NAMALWA (cell line): ENCODE measurements at regions not wholly inside any gene's neighbourhood (a gene's known extent, or its start where the extent isn't known, plus 50 kb on each side); places are given as distances from the start of the nearest gene placed in this dataset.
A peak's percentile ranks its signal among the peaks of the same experiment; 100 is the strongest.

Experiments used
- DNase-seq: peaks from one replicate; pipeline ENCODE4 v3.0.0-alpha.2; 2015; ENCODE audit warnings: low spot score

DNA sequence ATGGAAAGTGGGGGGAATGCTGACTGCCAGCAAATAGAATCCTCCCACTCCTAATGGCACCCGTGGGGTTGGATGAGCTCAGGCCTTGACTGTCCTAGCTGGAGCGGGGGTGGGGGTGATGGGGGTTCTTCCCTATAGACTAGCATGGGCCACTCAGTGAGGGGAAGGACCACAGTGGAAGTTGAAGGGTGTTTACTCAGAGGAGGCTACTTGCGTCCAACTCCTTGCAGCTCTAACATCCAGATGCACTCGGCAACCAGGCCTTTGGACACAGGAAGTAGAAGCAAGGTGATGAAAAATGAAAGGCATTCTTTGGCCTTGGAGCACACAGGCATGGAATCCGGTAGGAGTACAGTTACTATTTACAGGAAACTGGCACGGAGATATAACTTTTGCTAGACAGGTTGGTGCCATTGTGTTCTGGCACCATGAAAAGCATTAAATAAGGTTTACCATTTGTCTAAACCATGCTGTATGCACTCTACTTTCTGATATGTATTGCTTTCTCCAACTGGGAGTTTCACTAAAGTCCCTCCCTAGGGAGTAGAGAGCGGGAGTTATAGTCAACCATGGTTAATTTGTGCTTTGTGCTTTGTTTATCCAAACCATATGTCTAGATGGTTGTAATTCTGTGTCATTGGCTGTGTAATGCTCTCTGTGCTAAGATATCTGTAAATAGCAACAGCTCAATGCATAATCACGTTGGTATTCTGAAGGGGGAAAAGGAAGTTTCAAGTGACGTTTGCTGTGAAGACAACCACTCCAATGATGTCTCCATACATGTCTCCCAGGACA lies 125.3 kb downstream of the TSHZ3 start:
- DNase-seq: no peak

DNA sequence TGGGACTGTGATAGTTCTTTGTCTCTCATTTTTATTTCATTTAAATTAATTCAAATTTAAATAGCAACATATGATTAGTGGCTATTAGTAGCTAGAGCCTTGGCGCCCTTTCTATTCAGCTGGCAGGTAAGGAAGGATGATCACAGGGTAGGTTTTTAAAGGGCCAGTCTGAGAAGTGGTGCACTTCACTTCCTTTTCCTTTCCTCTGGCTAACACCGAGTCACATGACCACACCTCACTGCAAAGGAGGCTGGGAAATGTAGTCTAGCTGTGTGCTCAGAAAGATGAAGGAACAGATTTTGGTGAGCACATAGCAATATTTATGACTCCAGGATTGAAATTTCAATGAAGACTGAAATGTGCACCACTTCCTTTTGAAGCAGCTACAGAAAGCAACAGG lies 128.7 kb downstream of the TSHZ3 start:
- DNase-seq: peak; percentile 65

DNA sequence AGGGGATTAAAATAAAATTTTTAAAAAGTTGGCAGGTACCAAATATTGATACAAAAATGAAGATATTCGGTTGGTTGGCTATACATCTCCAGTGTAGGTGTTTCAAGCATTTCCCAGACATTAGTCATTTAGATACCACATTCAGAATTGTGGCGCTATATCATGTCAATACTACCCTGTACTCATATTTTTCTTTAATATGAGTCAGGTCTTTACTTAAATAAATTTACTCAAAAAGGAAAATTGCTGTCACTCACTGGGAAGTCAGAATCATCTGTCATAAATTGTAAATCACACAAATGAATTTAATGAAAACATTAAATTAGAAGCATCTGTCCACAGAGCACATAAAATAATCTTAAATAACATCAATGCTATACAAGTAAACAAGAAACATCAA lies 134.2 kb downstream of the TSHZ3 start:
- DNase-seq: no peak

DNA sequence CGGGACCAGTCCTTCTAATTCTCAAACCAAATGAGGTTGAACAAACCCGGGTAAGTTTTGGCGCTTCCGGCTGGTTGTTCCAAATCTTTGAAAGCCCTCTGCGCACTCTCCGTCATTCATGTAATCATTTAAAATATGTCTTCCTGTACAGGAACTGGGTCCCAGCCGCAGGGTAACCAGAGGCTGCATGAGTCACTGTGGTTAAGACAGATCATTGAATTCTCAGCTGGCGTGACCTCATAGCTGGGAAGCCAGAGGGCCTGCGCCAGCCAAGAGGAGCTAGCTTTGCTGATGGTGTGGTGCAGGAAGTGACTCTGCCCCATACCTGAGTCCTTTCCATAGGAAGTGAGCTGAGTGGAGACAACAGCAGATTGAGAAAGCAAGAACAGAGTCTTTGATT lies 135.2 kb downstream of the TSHZ3 start:
- no peak for DNase-seq

DNA sequence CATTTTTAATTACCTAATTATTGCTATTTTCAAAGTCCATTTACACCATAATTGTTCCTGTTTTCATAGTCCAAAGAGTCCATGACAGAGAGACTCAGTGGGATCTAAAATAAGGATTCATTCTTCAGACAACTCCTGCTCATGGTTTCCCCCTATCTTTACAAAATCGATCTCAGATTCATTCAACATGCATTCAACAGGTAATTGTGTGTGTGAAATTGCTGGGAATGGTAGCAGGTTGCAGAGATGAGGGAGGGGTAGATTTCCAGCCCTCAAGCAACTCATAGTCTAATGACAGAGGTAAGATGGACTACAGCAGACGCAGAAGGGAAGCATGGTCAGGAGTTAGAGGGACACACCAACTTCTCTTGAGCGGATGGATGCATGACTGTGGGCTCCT lies 138.1 kb downstream of the TSHZ3 start:
- no peak for DNase-seq

DNA sequence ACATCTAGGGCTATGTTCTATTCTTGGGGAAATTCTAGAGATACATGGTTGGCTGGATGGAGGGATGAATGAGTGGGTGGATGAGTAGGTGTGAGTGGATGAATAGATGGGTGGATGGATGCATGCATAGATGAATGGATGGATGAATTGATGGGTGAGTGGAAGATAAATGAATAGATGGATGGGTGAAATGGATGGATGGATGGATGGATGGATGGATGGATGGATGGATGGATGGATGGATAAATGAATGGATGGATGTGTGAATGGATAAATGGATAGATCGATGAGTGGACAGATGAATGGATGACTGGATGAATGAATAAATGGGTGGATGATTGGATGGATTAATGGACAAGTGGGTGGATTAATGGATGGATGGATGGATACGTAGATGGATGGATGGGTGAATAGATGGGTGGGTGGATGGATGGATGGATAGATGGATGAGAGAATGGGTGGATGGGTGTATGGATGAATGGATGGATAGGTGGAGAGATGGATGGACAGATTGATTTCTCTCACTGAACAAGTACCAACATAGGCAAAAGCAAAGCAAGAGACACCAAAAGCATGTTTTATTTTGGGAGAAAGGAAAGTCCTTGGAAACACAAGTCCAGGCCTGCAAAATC lies 143.2 kb downstream of the TSHZ3 start:
- DNase-seq: no peak

DNA sequence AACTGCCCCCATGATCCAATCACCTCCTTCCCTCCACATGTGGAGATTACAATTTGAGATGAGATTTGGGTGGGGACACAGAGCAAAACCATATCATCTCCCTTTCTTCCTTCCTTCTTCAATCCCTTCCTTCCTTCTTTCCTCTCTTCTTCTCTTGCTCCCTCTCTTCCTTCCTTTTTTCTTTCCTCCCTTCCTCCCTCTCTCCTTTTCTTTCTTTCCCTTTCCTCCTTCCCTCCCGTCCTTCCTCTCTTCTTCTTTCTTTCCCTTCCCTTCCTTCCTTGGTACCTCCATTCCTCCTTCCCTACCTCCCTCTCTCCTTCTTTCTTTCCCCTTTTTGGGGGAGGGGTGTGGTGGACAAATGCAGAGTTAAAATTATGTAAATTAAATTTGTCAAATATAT lies 145.1 kb downstream of the TSHZ3 start:
- DNase-seq: no peak

DNA sequence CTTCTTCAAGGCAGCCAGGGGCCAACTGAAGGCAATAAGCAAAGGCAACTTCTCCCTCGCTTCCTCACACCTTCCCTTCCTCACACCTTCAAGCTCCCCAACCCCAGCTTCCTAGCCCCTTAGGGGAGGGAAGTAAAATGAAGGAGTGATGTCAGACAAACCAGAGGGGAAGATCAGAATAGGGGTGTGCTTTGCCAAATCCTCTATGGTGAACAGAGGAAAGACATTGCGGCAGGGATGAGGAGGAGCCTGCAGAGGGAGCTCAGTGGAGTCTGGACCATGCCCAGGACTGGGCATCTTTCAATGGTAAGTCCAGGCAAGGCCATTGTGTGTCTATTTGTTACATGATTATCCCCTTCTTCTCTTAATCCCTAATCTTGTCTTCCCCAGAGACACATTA lies 164.0 kb downstream of the TSHZ3 start:
- no peak for DNase-seq

DNA sequence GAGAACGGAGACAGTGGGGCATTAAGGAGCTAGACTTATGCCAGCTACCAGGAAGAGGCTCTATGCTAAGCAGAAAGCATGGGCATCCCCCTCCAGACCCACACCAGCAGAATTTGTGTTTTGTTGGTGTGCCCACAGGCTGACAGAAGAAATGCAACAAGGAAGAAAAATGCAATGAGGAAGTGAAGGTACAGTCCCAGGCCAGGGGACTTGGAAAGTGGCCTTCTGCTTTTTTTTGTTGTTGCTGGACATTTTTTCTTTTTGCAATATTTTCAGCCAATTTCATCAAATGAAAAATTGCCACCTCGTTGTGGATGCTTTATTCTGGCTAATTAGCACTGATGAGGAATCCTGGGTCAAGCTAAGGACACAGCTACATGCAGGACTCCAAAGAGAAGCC lies 167.7 kb downstream of the TSHZ3 start:
- no peak for DNase-seq

DNA sequence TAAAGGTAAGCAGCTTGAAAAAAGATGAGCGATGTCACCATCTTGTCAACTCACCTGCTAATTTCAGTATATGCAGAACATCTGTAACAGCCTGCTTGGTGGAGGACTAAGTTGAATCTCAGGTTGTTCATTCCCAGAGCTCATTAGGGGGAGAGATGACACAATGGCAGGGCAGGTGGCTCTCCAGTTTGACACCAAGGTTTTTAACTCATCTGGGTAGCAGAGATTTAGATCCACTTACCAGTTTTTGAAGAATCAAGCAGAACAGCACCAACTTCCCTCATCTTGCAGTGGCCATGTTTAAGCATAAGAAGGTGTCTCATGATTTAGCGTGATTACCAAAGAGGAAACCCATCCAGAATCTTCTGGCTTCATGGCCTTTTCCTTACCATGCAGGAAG lies 168.3 kb downstream of the TSHZ3 start:
- no peak for DNase-seq

DNA sequence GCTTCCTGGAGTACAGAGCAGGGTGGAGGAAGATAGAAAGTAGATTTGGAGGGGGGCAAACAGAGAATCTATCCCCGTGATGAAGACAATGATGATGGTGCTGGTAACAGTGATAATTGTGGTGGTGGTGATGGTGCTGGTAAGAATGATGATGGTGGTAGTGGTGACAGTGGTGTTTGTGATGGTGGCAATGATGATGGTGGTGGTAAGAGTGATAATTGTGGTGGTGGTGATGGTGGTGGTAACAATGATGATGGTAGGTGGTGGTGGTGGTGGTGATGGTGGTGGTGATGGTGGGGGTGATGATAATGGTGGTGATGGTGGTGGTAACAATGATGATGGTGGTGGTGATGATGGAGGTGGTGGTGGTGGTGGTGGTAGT lies 169.8 kb downstream of the TSHZ3 start:
- no peak for DNase-seq

DNA sequence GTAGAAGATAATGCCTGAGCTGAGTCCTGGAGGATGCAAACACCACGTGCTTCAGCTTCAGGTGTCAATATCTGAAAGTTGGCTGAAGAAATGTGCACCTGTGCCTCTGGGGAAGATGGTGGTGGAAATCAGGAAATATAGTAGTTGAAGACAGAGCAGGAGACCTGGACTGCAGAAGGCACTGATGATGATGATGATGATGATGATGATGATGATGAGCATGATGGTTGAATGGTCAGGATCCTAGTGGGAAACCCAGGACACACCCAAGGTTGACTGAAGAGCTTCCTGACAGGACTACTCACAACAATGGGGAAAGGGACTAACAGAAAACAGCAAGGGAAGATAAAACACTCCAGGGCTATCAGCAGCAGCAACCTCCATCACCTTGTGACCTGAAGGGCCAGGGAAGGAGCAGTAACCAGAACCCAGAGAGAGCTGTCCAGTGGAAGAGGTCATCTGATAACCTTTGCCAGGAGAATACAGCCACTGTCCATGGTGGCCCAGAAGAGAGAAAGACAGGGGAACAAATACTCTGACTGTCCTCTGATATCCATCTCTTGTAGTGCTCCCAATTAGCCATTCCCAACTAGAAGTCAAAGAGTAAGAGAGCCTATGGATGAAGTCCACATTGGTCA lies 170.3 kb downstream of the TSHZ3 start:
- DNase-seq: no peak

DNA sequence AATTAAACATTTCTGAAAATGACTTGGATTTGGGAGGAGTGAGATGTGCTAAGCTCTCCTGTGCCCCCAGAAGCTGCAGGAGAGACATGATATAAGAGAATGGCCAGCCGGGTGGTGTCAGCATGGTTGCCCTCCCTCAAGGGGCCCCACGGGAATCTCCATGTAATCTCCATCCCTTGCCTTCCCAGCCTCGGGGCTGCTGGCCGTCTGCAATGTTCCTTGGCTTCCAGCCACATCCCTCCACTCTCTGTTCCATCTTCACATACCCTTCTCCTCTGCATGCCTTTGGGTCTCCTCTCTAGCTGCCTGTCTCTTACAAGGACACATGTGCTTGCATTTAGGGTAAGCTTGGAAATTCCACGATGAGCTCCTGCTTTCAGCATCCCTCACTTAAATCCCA lies 172.0 kb downstream of the TSHZ3 start:
- DNase-seq: no peak

DNA sequence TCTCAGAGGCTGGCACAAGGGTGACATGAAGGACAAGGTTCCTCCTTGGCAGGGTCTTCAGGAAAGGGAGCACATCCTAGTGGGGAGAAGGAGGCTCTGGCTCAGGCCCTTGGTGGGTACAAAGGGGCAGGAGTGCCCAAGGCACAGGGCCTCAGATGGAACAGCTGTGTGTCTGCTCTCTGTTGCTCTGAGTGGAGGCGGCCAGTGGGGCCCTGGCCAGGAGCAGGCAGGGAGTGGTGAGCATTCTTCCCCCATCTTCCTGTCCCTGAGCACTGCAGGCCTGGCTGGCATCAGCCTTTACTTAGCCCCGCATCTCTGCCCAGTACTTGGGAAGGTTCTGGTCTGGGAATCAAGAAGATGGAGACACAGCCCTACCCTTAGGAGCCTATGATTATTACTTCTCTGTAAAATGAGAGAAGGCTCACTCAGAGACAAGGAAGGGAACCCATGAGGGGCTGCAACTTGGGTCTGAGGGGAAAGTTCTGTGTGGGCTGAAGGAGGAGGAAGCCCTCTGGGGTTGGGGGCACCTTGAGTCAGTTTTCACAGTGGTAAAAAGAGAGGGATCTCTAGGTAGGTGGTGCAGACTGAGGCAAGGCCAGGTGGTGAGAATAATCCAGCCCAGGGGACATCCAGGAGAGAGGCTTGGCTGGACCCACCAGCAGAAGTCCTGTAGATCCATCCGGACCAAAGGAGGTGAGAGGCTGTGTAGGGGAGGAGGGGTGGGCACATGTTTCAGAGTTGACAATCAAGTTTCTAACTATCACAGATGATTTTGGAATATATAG lies 173.5 kb downstream of the TSHZ3 start:
- no peak for DNase-seq

DNA sequence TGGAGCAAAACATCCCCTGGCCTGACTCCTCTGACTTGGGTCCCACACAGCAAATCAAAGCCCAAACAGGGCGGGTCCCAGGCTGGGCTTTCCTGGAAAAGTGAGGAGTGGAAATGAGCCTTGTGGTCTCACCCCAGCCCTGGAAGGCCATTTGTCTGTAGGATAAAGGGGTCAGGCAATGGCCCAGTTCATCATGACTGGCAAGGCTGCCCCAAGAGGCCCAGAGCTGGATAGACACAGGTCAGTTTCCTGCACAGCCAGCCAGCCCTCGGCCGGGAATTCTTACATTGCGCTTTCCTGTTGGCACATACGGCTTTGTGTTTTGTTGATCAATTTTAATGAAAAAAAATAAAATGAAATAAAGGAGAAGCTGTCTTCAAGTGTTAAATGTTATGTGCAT lies 174.3 kb downstream of the TSHZ3 start:
- no peak for DNase-seq

DNA sequence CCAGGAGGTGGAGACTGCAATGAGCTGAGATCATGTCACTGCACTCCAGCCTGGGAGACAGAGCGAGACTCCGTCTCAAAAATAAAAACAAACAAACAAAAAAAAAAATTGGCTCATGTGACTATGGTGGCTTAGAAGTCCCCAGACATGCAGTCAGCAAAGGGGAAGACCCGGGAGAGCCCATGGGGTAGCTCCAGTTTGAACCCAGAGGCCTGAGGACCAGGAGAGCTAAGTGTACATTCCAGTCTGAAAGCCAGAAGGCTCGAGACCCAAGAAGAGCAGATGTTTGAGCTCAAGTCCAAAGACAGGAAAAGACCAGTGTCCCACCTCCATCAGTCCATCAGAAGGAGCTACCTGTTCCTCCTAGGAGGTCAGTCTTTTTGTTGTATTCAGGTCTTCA lies 175.2 kb downstream of the TSHZ3 start:
- DNase-seq: no peak

DNA sequence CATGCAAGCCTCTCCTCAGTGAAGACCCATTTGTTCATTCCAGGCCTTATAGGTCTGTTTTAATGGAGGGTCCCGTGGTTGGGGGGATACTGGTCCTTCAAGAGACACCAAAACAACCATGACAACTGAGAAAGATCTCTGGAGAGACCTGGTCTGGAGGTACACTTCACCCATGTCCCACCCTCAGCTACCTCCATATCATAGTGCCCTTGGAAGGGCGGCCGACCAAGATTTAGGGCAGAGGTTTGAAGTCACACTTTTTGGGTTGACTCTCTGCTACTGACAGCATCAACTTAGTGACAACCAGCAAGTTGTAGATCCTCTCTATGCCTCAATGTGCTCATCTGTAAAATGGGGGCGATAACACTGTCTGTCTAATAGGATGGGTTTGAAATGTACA lies 177.3 kb downstream of the TSHZ3 start:
- no peak for DNase-seq

DNA sequence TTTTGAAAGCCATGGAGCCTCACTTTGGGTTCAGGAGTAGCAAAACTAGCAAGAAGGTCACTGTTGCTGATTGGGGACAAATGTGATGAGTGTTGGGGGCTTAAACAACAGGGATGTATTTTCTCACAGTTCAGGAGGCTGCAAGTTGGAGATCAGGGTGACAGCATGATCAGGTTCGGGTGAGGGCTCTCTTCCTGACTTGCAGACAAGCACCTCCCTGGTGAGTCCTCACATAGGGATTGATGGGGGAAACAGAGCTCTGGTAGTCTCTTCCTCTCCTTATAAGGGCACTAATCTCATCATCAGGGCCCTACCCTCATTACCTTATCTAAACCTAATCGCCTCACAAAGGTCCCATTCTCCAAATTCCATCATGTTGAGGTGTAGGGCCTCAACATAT lies 179.2 kb downstream of the TSHZ3 start:
- DNase-seq: no peak

DNA sequence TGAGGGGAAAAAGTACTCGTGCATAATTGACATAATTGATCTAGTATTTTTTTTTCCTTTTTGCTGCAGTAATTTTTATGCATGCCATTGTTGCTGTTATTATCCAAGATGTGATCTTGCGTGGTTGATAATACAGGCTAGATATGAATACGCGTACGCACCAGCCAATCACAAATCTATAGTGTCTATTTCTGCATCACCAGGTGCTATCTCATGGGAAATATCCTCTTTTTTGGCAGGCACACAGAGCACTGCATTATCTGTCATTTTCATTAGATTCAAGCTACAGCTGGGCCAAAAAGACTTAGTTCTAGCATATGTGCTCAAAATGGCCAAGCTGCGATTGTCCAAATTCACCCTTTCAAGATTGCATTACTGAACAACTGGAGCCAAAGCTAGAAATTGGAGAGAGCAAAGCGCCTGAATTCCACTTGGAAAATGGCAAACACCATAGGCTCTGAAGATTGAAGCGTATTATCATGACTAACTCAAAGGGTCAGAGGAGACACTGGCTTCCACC lies 181.1 kb downstream of the TSHZ3 start:
- DNase-seq: no peak

DNA sequence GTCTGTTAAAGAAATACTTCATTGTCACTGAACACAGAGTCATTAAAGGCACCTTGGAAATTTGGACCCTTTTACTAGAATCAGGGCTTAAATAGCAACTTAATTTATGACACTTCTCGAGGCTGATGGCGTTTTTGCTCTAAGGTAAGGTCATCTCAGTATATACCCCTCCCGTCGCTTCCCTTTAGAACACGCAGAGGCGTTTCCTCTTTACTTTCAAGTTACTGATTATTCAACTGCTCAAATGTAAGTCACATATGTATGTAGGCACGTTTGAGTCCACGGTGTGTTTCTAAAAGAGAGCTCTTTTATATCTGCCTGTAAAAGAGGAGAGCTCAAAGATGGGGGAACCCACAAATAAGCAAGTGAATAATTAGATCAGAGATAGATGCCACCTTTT lies 181.5 kb downstream of the TSHZ3 start:
- no peak for DNase-seq

DNA sequence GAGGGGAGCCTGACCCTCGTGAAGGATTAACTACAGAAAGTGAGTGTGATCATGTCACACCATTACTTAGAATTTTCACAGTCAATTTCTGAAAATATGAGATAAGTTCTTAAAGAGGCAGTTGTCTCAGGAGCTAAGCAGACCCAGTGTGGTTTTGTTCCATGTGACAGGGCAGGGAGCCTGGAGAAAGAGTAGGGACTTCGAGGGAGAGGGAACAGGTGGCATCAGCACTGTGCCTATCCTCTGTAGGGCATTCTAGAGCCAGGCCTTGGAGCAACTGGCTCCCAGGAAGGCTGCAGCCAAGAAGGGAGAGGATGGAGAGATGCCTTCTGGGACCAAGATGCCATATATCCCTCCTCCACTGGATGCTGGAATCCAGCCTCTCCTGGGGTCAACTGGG lies 183.0 kb downstream of the TSHZ3 start:
- no peak for DNase-seq

DNA sequence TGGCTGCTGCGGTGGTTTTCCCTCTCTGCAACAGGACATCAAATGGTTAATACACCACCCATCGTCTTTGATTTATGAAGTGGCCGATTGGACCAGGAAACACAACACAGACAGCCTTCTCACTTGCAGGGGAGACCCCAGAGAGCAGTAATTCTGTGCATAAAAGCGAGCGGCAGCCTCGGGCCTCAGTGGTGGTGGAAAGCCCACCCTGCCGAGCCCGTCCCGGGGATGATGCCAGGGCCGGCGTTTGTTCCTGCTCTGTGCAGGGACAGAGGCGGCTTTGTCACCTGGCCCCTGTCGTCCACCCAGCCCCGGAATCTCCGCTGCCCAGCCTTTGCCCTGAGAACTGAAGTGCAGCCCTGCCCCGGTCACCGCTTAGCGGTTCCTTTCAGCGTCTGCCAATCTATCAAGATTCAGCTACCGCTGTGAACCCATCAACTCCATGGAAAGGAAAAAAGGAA lies 184.4 kb downstream of the TSHZ3 start:
- no peak for DNase-seq
